T-cell (primary cell): ENCODE measurements at regions not wholly inside any gene's neighbourhood (a gene's known extent, or its start where the extent isn't known, plus 50 kb on each side); places are given as distances from the start of the nearest gene placed in this dataset.

Experiments
- ATAC-seq, 4 experiments: fragments of 200-7000 bp in 3 of 4; fragments of 150-1000 bp in 1 of 4; cut with Tn5 transposase; replicated peaks in 1 of 4; 1 replicate in 3 of 4; 2 replicates in 1 of 4; pipeline ENCODE4 v1.10.0; 2021; ENCODE audit warnings: moderate library complexity in 3 of 4, mild to moderate bottlenecking in 2 of 4, moderate number of reproducible peaks in 1 of 4
- CTCF ChIA-PET, 2 donors: fragments of 300-600 bp; sonication (Branson Sonifier 250); formaldehyde crosslinking; loops; one replicate each; lab custom pipeline; 2022; ENCODE audit warnings: antibody characterized with exemption in 2 of 2; lab: Charles Lee
- POLR2A ChIA-PET, 2 donors: fragments of 300-600 bp; sonication (Branson Sonifier 250); formaldehyde crosslinking; loops; one replicate each; lab custom pipeline; 2022; ENCODE audit warnings: antibody characterized with exemption in 2 of 2; lab: Charles Lee
- DNase-seq, 35 experiments: peaks; one replicate each; pipeline versions ENCODE4 v3.0.0 to v3.0.0-alpha.2; 2013 to 2023
- H3K27ac ChIP-seq: one replicate; pipeline ENCODE4 v1.5.1; 2013; ENCODE audit warnings: low read length
- H3K27me3 ChIP-seq, 2 experiments: replicated peaks in 1 of 2; 1 replicate in 1 of 2; 2 replicates in 1 of 2; pipeline versions ENCODE4 v1.6.1 to v1.7.0; 2013; ENCODE audit warnings: low read length in 1 of 2, mixed read lengths in 1 of 2; ENCODE audit not compliant: control insufficient read depth in 2 of 2, insufficient read depth in 2 of 2; ENCODE audit errors: extremely low read depth in 1 of 2
- H3K36me3 ChIP-seq, 2 donors: 1 replicate in 1 of 2; 2 replicates in 1 of 2; pipeline versions ENCODE4 v1.6.1 to v1.7.0; 2013; ENCODE audit warnings: low read length in 1 of 2; ENCODE audit not compliant: control insufficient read depth in 2 of 2, insufficient read depth in 1 of 2; ENCODE audit errors: extremely low read depth in 1 of 2
- H3K4me1 ChIP-seq, 2 experiments: 1 replicate in 1 of 2; 2 replicates in 1 of 2; pipeline versions ENCODE4 v1.6.1 to v1.7.0; 2013; ENCODE audit warnings: low read length in 2 of 2, mixed read lengths in 1 of 2; ENCODE audit not compliant: insufficient read depth in 2 of 2, control insufficient read depth in 1 of 2; ENCODE audit errors: extremely low read depth in 1 of 2
- H3K4me3 ChIP-seq, 2 donors: 1 replicate in 1 of 2; 2 replicates in 1 of 2; pipeline versions ENCODE4 v1.5.1 to v1.7.0; 2013; ENCODE audit warnings: mild to moderate bottlenecking in 2 of 2, low read length in 1 of 2, moderate library complexity in 1 of 2; ENCODE audit not compliant: control insufficient read depth in 1 of 2; ENCODE audit errors: extremely low read depth in 1 of 2
- H3K9me3 ChIP-seq: 2 replicates; pipeline ENCODE4 v1.7.0; 2013
- H3K27ac Mint-ChIP-seq, 2 donors: one replicate each; pipeline ENCODE4 v1.8.0; 2020 to 2021; ENCODE audit warnings: mild to moderate bottlenecking in 2 of 2, mixed read lengths in 2 of 2
- H3K27me3 Mint-ChIP-seq, 2 donors: one replicate each; pipeline ENCODE4 v1.8.0; 2021 to 2022; ENCODE audit warnings: mixed read lengths in 2 of 2
- H3K36me3 Mint-ChIP-seq: one replicate; pipeline ENCODE4 v1.8.0; 2021; ENCODE audit warnings: mixed read lengths
- H3K4me1 Mint-ChIP-seq, 3 donors: one replicate each; pipeline ENCODE4 v1.8.0; 2020 to 2022; ENCODE audit warnings: mixed read lengths in 3 of 3, mild to moderate bottlenecking in 1 of 3
- H3K4me3 Mint-ChIP-seq, 3 donors: one replicate each; pipeline ENCODE4 v1.8.0; 2020 to 2022; ENCODE audit warnings: mild to moderate bottlenecking in 3 of 3, mixed read lengths in 3 of 3, moderate library complexity in 3 of 3
- H3K9me3 Mint-ChIP-seq, 3 donors: one replicate each; pipeline ENCODE4 v1.8.0; 2020 to 2022; ENCODE audit warnings: mixed read lengths in 3 of 3
- WGBS: methylation state at CpG from one replicate; pipeline ENCODE4 v1.1.5; 2013; ENCODE audit warnings: missing lambda C conversion rate; ENCODE audit not compliant: insufficient coverage; 5-methylcytosine and 5-hydroxymethylcytosine counted together

GRCh38 chr1:235918032-235918431, 51.3 kb upstream of the LYST start:
- H3K4me3 Mint-ChIP-seq: no peak overlapping the region
- H3K27me3 Mint-ChIP-seq: no peaks in the 10 kb centered on the region
- Histone ChIP-seq H3K4me1 (peaks cover 0 to 11% of the 10 kb centered on the region in 2 experiments), H3K4me3 (no peak overlapping the region), H3K27ac (no peak overlapping the region), H3K27me3 (no peaks in the 10 kb centered on the region), H3K9me3 (no peaks in the 10 kb centered on the region), H3K36me3 (no peaks in the 10 kb centered on the region)
- ATAC-seq (no peak), DNase-seq (no peak)
- peaks cover 16 to 31% (median 21%) of the 10 kb centered on the region in 3 donors for H3K4me1 Mint-ChIP-seq
- H3K9me3 Mint-ChIP-seq: no peaks in the 10 kb centered on the region
- WGBS: 97% methylated on average over 13 of the region's 13 CpGs
- ChIA-PET POLR2A (interaction anchor here in 1 of 2 donors (1.3 kb wide), 1 partner anchor 52 kb away, joined by 5 read pairs; the partner anchor contains the start of gene LYST), CTCF (interaction anchor here (0.7 to 1.0 kb wide), 2 partner anchors 54 to 75 kb away, joined by 3 read pairs; no protein-coding TSS in a partner anchor)
- H3K27ac Mint-ChIP-seq: no peak overlapping the region
- no peaks in the 10 kb centered on the region for H3K36me3 Mint-ChIP-seq

- H3K36me3 Mint-ChIP-seq: no peaks in the 10 kb centered on the region
- DNase-seq: peak in 34 of 35 experiments; percentile 14 to 81 (median 44)
- peak overlapping the region in 1 of 3 donors; percentile 10 for H3K4me3 Mint-ChIP-seq
- H3K27me3 Mint-ChIP-seq: no peaks in the 10 kb centered on the region
- ATAC-seq: peak; percentile 93 to 98 (median 98)
- H3K27ac Mint-ChIP-seq: peak overlapping the region; percentile 80 to 88
- peaks cover 9 to 24% (median 16%) of the 10 kb centered on the region in 3 donors for H3K4me1 Mint-ChIP-seq
- peak overlapping the region; percentile 43 for H3K27ac ChIP-seq
- ChIA-PET POLR2A (interaction anchor here in 1 of 2 donors (1.3 kb wide), 1 partner anchor 51 kb away, joined by 5 read pairs; the partner anchor contains the start of gene LYST), CTCF (interaction anchor here (0.7 to 1.0 kb wide), 3 partner anchors 50 to 74 kb away, joined by 3 read pairs; partner anchors contain the start of gene LYST (in 1 of the 2))
- H3K9me3 ChIP-seq: no peaks in the 10 kb centered on the region
- peaks cover 0 to 8% of the 10 kb centered on the region in 2 experiments for H3K4me1 ChIP-seq
- no peaks in the 10 kb centered on the region for H3K36me3 ChIP-seq
- no peaks in the 10 kb centered on the region for H3K9me3 Mint-ChIP-seq
- no peak overlapping the region for H3K4me3 ChIP-seq
- 11% methylated on average over 4 of the region's 8 CpGs for WGBS
- no peaks in the 10 kb centered on the region for H3K27me3 ChIP-seq
Observed at GRCh38 chr1:235917267-235917811, 50.6 kb upstream of the LYST start.
